ENCODE measurements at regions not wholly inside any gene's neighbourhood (a gene's known extent, or its start where the extent isn't known, plus 50 kb on each side); places are given as distances from the start of the nearest gene placed in this dataset.
"Not testable (repeated sequence)": the region's sequence is repeated elsewhere in the genome, so short reads cannot be mapped to it uniquely, and the experiment has no call there.

GRCh38 chr4:100641336-100641735 is 123.5 kb upstream of the EMCN start:
- no peak for DNase-seq (ENCODE audit: low read depth)

GRCh38 chr4:100635899-100636298 is 118.1 kb upstream of the EMCN start:
- DNase-seq (ENCODE audit: low read depth): no peak

GRCh38 chr4:100633269-100633668 is 115.4 kb upstream of the EMCN start:
- no peak for DNase-seq (ENCODE audit: low read depth)

GRCh38 chr4:100632163-100632562 is 114.3 kb upstream of the EMCN start:
- no peak for DNase-seq (ENCODE audit: low read depth)

- no peak for DNase-seq (ENCODE audit: low read depth)
Measured at GRCh38 chr4:100631281-100631968, 113.6 kb upstream of the EMCN start.

- DNase-seq (ENCODE audit: low read depth): no peak
Measured at GRCh38 chr4:100630341-100630740, 112.5 kb upstream of the EMCN start.

GRCh38 chr4:100609810-100610209 is 92.0 kb upstream of the EMCN start:
- DNase-seq (ENCODE audit: low read depth): no peak

- not testable (repeated sequence) for DNase-seq (ENCODE audit: low read depth)
Measured at GRCh38 chr4:100608651-100609050, 90.8 kb upstream of the EMCN start.

- DNase-seq (ENCODE audit: low read depth): no peak
Measured at GRCh38 chr4:100605144-100605543, 87.3 kb upstream of the EMCN start.

- DNase-seq (ENCODE audit: low read depth): peak; percentile 16
Measured at GRCh38 chr4:100593935-100594334, 76.1 kb upstream of the EMCN start.

- no peak for DNase-seq (ENCODE audit: low read depth)
Measured at GRCh38 chr4:100591161-100591876, 73.5 kb upstream of the EMCN start.

GRCh38 chr4:100590325-100590724 is 72.5 kb upstream of the EMCN start:
- no peak for DNase-seq (ENCODE audit: low read depth)

GRCh38 chr4:100588076-100588475 is 70.3 kb upstream of the EMCN start:
- no peak for DNase-seq (ENCODE audit: low read depth)

- no peak for DNase-seq (ENCODE audit: low read depth)
Measured at GRCh38 chr4:100582146-100582545, 64.3 kb upstream of the EMCN start.

GRCh38 chr4:100581337-100581736 is 63.5 kb upstream of the EMCN start:
- DNase-seq (ENCODE audit: low read depth): no peak

GRCh38 chr4:100576570-100576969 is 58.7 kb upstream of the EMCN start:
- DNase-seq (ENCODE audit: low read depth): no peak

- no peak for DNase-seq (ENCODE audit: low read depth)
Measured at GRCh38 chr4:100574607-100575006, 56.8 kb upstream of the EMCN start.

GRCh38 chr4:100569196-100569595 is 51.4 kb upstream of the EMCN start:
- no peak for DNase-seq (ENCODE audit: low read depth)
